ENCODE measurements at regions not wholly inside any gene's neighbourhood (a gene's known extent, or its start where the extent isn't known, plus 50 kb on each side); places are given as distances from the start of the nearest gene placed in this dataset.

DNA sequence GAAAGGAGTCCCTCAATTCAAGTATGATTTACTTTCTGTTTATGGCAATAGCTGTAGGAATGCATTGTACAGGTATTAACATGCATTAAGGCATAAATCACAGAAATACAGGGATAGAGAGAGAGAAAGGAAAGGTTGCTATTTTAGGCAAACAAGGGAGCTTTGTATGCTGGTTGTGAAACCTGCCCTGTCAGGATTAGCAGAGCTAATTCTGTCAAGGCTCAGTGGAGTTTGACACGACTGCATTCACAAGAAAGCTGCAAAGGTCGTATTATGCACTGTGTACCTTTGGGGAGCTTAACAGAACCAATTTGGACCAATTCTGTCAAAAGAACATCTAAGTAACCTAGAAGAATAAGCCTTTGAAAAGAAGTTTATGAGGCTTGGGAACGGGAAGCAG is 239.3 kb downstream of the GRIA2 start (continued):
- TF ChIP-seq, protein P1, sequence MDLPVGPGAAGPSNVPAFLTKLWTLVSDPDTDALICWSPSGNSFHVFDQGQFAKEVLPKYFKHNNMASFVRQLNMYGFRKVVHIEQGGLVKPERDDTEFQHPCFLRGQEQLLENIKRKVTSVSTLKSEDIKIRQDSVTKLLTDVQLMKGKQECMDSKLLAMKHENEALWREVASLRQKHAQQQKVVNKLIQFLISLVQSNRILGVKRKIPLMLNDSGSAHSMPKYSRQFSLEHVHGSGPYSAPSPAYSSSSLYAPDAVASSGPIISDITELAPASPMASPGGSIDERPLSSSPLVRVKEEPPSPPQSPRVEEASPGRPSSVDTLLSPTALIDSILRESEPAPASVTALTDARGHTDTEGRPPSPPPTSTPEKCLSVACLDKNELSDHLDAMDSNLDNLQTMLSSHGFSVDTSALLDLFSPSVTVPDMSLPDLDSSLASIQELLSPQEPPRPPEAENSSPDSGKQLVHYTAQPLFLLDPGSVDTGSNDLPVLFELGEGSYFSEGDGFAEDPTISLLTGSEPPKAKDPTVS (IDR thresholded peaks at IDR 0.05; ENCODE audit: low read depth, low read length): no peak
- TF ChIP-seq CTCF (IDR thresholded peaks at IDR 0.05 in 2 of 3, conservative IDR thresholded peaks at IDR 0.05 in 1 of 3; ENCODE audit: control insufficient read depth in 2 of 3, extremely low read depth in 1 of 3, insufficient read depth in 1 of 3, low read depth in 3 of 3, low read length in 3 of 3): no peak

- no peak overlapping the region for H3K4me3 ChIP-seq
- BruUV-seq (replicated peaks): no TSS peak
- H3K9me3 ChIP-seq (replicated peaks; ENCODE audit: control insufficient read depth, insufficient read depth, low read length): no peaks in the 10 kb centered on the region
- 0% methylated on average over 3 of the region's 3 CpGs for WGBS (ENCODE audit: insufficient coverage, insufficient replicate concordance, low lambda C conversion rate, missing lambda C conversion rate)
- ChIA-PET RAD21 (ENCODE audit: unreplicated experiment) (no interaction called here), POLR2A (no interaction called here), CTCF (no interaction called here), SMC1A (ENCODE audit: uncharacterized antibody, unreplicated experiment) (no interaction called here)
- H2AFZ ChIP-seq (ENCODE audit: control insufficient read depth, low read depth, low read length): no peak overlapping the region
- no peak for DNase-seq (ENCODE audit: low read depth, low spot score)
- no peak overlapping the region for H3K4me2 ChIP-seq (ENCODE audit: control insufficient read depth, insufficient read depth)
- H3K79me2 ChIP-seq (ENCODE audit: control insufficient read depth, insufficient read depth, low read length): no peaks in the 10 kb centered on the region
- intact Hi-C loops (cut with micrococcal nuclease; ENCODE audit: unreplicated experiment) (no loop called here), in situ Hi-C loops (cut with MboI) (no loop called here)
- H4K20me1 ChIP-seq (ENCODE audit: control insufficient read depth, insufficient read depth): no peaks in the 10 kb centered on the region
- no peaks in the 10 kb centered on the region for H3K36me3 ChIP-seq (ENCODE audit: control insufficient read depth in 2 of 2, insufficient read depth in 2 of 2, low read length in 1 of 2)
- no peak overlapping the region for H3K27ac ChIP-seq (ENCODE audit: control insufficient read depth, insufficient read depth)
- FAIRE-seq: no peak
- no peak for ATAC-seq
- H3K9ac ChIP-seq (ENCODE audit: control insufficient read depth, insufficient read depth, low read length): no peak overlapping the region
- H3K4me1 ChIP-seq (ENCODE audit: control insufficient read depth, insufficient read depth, low read length): no peaks in the 10 kb centered on the region
- H3K27me3 ChIP-seq (replicated peaks in 1 of 2; ENCODE audit: control insufficient read depth in 2 of 2, insufficient read depth in 2 of 2, low read length in 1 of 2): no peaks in the 10 kb centered on the region
- TF ChIP-seq GABPA (IDR thresholded peaks at IDR 0.05; ENCODE audit: low read depth): no peak
- TF ChIP-seq, protein P2, sequence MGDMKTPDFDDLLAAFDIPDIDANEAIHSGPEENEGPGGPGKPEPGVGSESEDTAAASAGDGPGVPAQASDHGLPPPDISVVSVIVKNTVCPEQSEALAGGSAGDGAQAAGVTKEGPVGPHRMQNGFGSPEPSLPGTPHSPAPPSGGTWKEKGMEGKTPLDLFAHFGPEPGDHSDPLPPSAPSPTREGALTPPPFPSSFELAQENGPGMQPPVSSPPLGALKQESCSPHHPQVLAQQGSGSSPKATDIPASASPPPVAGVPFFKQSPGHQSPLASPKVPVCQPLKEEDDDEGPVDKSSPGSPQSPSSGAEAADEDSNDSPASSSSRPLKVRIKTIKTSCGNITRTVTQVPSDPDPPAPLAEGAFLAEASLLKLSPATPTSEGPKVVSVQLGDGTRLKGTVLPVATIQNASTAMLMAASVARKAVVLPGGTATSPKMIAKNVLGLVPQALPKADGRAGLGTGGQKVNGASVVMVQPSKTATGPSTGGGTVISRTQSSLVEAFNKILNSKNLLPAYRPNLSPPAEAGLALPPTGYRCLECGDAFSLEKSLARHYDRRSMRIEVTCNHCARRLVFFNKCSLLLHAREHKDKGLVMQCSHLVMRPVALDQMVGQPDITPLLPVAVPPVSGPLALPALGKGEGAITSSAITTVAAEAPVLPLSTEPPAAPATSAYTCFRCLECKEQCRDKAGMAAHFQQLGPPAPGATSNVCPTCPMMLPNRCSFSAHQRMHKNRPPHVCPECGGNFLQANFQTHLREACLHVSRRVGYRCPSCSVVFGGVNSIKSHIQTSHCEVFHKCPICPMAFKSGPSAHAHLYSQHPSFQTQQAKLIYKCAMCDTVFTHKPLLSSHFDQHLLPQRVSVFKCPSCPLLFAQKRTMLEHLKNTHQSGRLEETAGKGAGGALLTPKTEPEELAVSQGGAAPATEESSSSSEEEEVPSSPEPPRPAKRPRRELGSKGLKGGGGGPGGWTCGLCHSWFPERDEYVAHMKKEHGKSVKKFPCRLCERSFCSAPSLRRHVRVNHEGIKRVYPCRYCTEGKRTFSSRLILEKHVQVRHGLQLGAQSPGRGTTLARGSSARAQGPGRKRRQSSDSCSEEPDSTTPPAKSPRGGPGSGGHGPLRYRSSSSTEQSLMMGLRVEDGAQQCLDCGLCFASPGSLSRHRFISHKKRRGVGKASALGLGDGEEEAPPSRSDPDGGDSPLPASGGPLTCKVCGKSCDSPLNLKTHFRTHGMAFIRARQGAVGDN (IDR thresholded peaks at IDR 0.05): no peak
- no peak for TF ChIP-seq ATF7 (IDR thresholded peaks at IDR 0.05; ENCODE audit: low read depth)
- TF ChIP-seq DPF2 (IDR thresholded peaks at IDR 0.05): no peak
- no peak for TF ChIP-seq TARDBP (IDR thresholded peaks at IDR 0.05; ENCODE audit: borderline replicate concordance)
- no peak for TF ChIP-seq MEF2B (IDR thresholded peaks at IDR 0.05; ENCODE audit: partially characterized antibody, poor library complexity, severe bottlenecking)
- TF ChIP-seq SRF (IDR thresholded peaks at IDR 0.05; ENCODE audit: low read depth in 2 of 2, low read length in 2 of 2): no peak
- no peak for TF ChIP-seq POLR2A (IDR thresholded peaks at IDR 0.05; ENCODE audit: low read depth, low read length)
- no peak for TF ChIP-seq KAT2A (conservative IDR thresholded peaks at IDR 0.05; ENCODE audit: control insufficient read depth, low read depth, low read length)
- TF ChIP-seq TAF1 (IDR thresholded peaks at IDR 0.05; ENCODE audit: borderline replicate concordance, low read depth, low read length): no peak
- no peak for TF ChIP-seq MYB (IDR thresholded peaks at IDR 0.05; ENCODE audit: borderline replicate concordance, low read depth, low read length)
- TF ChIP-seq BMI1 (IDR thresholded peaks at IDR 0.05; ENCODE audit: borderline replicate concordance): no peak
- no peak for TF ChIP-seq SMC3 (IDR thresholded peaks at IDR 0.05; ENCODE audit: borderline replicate concordance, low read length)
- TF ChIP-seq, protein P1 (IDR thresholded peaks at IDR 0.05; ENCODE audit: low read depth, low read length): no peak
- TF ChIP-seq EED (IDR thresholded peaks at IDR 0.05; ENCODE audit: low read depth): no peak
Measured at GRCh38 chr4:157447195-157447594, 226.7 kb downstream of the GRIA2 start.
